ENCODE measurements at regions not wholly inside any gene's neighbourhood (a gene's known extent, or its start where the extent isn't known, plus 50 kb on each side); places are given as distances from the start of the nearest gene placed in this dataset.

DNA sequence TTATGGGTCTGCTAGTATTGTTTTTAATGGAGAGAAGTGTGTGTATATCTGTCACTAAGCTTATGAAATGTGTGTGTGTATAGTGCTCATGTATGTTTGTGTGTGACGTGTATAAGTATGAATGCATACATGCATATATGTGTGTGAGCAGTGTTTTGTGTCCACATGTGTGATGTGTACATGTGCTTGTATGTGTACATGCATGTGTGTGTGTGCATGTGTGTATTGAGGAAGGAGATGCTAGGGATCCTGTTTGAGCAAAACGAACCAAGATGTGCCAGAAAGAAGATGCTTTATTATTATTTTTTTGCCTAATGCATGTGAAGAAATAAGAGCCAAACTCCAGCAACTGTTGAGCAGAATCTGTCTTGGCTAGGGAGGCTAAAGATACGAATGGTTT is 301.3 kb upstream of the SKOR2 start:
- in situ Hi-C loops (cut with HindIII; ENCODE audit: low sequenced_read_pairs): no loop called here

DNA sequence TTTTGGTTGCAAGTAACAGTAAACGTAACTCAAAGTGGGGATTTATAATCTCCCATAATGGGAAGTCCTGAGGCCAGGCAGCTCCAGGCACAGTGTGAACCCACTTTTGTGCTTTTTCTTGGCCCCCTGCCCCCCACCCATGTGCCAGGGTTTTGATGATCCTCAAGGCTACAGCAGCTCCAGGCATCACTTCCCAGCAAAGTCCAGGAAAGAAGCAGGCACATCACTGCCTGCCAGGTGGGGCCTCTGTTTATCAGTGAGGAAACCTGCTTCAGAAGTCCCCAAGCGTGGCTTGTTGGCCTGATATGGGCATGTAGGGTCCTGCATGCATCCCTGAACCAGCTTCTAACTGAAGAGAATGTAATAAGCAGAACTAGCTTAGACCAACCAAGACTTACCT is 299.2 kb upstream of the SKOR2 start:
- in situ Hi-C loops (cut with HindIII; ENCODE audit: low sequenced_read_pairs): no loop called here

DNA sequence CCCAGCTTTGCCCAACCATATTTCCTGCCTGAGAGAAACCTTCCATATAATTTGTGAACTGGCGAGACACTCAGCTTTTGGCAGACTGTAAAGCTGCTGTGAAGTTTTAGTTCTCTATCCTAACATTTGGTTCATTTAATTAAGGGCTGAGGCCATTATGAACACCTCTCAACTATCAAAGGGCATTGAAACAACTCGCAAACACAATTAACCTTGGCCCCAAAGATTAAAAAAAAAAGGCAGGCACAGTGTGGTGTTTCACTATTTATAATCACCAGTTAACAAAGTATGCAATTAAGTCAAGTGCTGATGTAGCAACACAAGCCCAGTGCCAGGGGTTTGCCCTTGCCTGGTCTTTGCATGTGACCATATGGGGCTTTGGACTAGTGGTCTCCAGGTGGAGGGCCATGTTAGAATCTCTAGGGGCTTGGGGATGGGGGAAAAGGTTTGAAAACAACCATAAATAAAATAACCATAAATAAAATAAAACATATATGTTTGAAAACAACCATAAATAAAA is 297.6 kb upstream of the SKOR2 start:
- in situ Hi-C loops (cut with HindIII; ENCODE audit: low sequenced_read_pairs): no loop called here

DNA sequence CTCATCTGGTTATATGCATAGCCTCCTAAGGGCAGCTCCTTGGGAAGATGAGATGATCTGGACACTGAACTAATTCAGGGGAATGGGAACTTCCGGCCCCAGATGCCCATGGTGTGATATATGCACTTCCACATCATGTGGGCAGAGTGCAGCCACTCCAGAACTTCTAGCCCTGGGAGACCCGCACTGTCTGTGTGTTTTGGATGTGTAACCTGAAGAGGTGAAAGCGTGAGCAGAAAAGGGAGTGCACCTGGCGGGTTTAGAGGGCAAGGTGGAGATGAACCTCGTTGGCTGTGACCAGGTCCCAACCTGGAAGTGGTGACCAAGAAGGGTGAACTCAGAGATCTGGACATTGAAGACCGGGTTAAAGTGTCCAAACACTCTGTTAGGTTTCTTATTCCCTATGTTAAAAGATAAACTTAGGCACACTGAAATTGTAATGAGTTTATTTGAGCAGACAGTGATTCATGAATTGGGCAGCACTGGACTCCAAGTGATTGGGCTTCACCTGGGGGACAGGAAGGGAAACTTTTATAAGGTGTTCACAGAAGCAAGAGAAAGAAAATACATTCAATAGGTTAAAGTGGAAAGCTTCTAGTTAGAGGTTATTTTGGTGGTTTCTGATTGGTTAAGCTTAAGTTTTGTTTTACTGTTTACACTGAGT is 296.2 kb upstream of the SKOR2 start:
- in situ Hi-C loops (cut with HindIII; ENCODE audit: low sequenced_read_pairs): no loop called here

DNA sequence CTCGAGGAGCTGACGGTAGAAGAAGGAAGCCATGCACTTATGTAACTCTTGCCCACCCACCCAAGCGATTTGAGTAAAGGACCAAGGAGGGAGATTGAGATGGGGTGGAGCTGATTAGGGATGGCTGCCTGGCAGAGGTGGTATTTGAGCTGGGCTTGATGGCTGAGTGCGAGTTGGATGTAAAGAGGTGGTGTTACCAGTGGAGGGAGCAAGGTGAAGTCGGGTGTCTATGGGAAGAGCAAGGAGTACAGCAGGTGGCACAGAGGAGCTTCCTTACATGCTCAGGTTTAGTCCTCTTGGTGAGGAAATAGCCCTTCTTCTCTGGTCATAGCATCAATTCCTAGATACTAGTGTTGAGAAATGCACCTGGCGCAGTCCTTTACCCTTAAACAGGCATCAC is 294.2 kb upstream of the SKOR2 start:
- in situ Hi-C loops (cut with HindIII; ENCODE audit: low sequenced_read_pairs): no loop called here

DNA sequence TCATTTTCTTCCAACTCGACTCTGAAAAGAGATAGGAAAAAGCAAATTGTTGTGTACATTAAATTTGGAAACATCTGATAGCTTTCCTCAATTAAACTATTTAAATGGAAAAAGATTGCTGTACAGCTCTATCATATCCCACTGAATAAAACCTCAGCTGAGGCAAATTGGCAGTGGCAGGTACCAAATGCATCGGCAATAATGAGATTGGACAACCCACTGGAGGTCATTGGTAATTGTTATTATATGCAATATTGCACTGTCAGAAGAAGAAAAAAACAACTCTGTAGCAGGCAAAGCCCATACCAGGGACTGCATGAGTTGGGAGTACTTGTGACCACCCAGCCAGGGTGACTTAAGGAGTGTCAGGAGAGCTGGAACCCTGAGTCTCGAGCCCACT is 291.6 kb upstream of the SKOR2 start:
- in situ Hi-C loops (cut with HindIII; ENCODE audit: low sequenced_read_pairs): no loop called here

DNA sequence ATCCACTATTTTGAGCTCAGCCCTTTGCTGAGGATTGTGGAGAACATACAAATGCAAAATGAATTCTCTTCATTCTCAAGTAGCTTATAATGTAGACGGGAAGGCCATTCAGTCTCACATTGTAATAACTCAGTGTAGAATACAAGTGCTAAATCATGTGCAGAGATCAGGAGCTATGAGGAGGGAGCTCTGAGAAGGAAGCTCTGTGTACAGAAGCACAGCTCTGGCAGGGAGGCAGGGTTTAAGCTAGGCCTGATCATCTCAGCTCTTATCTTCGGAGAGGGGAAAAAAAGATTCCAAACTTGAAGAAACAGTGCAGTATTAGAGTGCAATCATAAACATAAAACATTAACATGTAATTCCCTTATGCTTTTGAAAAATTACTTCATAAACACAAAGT is 291.1 kb upstream of the SKOR2 start:
- in situ Hi-C loops (cut with HindIII; ENCODE audit: low sequenced_read_pairs): no loop called here

DNA sequence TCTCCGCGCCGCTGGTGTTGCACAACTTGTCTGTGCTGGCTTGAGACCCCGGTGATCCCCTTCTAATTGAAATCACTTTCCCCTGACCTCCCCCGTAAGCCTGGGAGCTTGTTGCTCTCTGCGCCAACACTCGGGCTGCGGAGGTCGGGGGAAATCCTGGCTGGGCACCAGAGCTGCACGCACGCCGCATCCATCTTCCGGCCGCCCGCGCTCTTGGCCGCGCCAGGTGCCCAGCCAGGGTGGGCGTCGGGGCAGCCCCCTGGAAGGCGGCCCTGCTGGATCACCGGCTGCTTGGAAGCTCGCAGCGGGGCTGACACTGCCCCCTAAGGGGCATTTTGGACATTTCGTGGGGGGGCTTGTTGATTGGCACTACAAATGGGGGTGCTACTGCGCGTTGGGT is 280.3 kb upstream of the SKOR2 start:
- in situ Hi-C loops (cut with HindIII; ENCODE audit: low sequenced_read_pairs): no loop called here

DNA sequence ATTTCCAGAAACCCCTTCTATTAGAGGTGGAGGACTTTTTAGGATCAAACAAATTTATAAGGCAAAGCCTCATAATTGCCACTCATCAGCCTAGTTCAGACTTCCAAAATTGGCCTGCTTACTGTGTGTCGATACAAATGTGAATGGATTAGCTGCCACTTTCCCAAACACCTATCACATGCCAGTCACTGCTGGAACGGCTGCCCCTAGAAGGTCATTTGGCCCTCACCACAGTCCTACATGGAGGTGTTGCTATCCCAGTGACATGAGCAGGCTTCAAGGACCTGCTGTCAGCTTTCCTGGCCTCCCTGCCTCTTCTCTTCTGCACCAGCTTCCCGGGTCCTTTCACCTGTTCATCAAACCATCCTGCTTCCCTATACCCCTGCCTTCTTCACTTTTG is 279.2 kb upstream of the SKOR2 start:
- in situ Hi-C loops (cut with HindIII; ENCODE audit: low sequenced_read_pairs): no loop called here

DNA sequence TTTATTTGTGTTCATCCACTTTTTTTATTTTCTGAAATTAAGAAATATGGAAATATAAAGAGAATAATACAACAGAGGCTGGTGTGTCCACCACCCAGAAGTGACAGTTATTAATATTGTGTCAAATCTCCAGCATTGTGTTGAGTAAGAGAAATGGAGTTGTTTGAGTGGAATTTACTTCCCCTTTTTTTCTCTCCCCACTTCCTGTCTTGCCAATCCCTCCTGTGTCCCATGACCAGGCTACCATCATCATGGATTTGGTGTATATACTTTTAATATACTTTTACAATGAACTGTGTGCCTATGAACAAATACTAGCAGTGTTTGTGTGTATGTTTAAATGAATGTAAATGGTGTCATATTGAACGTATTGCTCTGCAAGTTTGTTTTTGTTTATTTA is 276.9 kb upstream of the SKOR2 start:
- in situ Hi-C loops (cut with HindIII; ENCODE audit: low sequenced_read_pairs): no loop called here

DNA sequence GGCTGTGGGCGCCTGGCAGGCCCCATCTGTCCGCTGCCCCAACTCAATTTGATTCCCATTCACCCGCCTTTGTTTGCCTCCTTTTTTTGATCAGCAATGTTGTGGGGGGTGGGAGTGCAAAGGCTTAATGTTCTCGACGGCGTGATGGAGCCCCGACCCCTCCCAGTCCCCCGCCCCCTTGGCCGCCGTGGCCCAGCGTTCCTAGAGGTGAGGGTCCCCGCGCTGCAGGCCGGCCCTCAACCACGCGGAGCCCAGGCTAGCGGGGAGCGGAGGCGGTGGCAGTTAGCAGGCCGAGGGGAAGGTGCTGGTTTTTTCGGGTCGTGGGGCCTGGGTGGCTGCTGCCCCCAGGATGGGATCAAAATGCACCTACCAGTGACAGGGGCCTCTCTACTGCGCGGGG is 274.7 kb upstream of the SKOR2 start:
- in situ Hi-C loops (cut with HindIII; ENCODE audit: low sequenced_read_pairs): no loop called here

DNA sequence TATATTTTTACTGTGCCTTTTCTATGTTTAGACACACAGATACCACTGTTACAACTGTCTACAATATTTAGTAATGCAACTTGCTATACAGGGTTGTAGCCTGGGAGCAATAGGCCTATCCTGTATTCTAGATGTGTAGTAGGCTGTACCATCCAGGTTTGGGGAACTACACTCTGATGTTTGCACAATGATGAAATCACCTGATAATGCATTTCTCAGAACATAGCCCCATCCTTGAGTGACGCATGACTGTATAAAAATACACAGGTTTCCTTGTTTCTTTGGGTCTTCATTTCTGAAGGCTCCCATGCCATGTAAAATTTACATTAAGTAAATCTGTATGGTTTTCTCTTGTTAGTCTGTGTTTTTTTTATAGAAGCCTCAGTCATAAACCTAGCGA is 270.9 kb upstream of the SKOR2 start:
- in situ Hi-C loops (cut with HindIII; ENCODE audit: low sequenced_read_pairs): no loop called here

DNA sequence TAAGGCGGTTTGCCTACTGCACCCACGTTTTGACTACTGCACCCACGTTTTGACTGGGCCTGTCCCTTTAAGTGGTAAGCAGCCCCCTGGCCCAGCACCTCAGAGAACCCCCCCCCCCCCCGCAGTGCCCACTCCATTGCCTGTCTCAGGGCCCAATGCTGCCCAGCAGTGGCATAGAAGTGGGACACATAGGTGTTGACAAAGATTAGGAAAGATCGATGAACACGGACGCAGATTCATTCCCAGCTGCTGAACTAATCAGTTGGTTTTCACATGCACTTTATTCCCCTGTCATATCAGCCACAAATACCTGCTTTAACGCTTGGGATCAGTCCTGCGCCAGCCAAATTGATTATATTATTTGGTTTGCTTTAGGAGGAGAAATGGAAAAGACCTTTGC is 268.8 kb upstream of the SKOR2 start:
- in situ Hi-C loops (cut with HindIII; ENCODE audit: low sequenced_read_pairs): no loop called here

DNA sequence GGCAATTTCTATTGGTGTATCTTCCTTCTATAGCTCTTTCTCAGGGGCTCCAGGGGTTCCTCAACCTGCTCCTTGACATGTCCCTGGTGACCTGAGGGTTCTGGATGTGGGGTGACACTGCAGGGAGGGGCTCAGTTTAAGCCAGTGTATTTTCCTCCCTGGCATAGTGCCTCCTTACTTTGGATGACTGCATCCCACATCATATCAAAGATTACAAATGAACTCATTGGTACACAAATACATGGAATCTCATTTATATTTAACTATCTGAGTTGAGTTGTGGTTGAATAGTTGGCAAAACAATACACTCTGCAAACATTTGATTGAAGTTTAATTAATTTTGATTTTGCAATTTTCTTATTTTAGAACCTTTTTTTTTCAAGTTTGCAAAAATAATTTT is 268.2 kb upstream of the SKOR2 start:
- in situ Hi-C loops (cut with HindIII; ENCODE audit: low sequenced_read_pairs): no loop called here

DNA sequence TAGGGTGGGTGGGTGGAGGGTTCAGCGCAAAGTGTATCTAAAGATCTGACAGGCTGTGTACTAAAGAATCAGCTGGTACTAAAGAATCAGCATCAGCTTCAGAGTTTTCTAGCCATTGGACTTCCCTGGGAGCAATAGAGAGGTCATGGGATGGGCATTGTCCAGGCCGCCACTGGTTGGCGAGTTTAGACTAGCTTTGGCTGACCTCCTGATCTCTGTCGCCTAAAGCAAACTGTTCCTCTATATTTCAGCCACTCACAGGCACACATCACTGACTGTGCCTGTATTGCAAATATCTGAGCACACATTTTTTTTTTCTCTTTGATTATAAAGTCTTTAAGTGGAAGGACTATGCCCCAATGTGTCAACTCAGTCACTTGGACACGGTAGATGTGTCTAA is 267.8 kb upstream of the SKOR2 start:
- in situ Hi-C loops (cut with HindIII; ENCODE audit: low sequenced_read_pairs): no loop called here

DNA sequence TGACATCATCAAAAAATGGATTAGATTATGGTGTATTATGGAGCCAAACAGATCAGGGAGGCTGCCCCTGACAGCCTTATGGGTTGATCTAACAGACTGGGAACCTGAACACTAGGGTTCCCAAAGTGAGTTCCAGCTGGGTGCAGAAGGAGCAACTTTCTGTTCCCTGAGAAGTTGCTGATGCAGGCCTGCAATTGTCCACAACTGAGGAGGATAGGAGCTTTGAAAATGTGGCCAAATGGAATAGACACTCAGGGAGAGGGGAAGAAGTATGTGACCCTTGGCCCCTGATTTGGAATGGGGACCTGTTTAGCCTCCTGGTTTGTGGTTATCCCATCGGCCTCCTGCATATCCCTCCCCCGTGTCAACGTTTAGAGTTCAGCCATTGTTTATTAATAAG is 262.2 kb upstream of the SKOR2 start:
- in situ Hi-C loops (cut with HindIII; ENCODE audit: low sequenced_read_pairs): no loop called here

DNA sequence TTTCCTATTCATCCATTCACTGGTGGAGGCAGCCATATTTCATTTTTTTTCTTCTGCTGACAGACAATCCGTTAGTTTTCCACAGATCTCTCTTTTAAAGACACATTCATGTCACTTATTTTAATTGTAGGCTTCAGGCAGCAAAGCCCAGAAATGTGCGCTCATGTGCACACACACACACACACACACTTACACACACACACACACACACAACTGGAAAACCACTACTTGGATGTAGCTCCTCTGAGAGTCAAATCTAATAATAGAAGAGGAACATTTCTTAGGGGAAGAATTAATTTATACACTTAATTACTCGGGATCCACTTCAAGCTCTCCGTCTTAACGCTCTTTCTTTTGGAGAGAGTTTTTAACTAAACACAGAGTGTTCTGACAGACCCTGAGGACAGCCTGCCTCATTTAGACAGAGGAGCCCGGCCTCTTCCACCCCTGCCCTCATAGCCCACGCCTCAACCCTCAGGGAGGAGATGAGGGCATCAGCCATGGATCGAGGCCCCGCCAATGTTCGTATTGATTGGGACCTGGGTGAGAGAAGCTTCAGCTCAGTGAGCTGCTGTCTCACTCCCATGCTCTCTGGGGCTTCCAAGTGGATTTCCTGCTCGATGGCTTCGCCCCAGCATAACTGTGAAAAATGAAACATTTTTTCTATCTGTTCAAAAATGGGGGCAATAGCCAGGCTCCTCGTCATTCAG is 261.4 kb upstream of the SKOR2 start:
- in situ Hi-C loops (cut with HindIII; ENCODE audit: low sequenced_read_pairs): no loop called here

DNA sequence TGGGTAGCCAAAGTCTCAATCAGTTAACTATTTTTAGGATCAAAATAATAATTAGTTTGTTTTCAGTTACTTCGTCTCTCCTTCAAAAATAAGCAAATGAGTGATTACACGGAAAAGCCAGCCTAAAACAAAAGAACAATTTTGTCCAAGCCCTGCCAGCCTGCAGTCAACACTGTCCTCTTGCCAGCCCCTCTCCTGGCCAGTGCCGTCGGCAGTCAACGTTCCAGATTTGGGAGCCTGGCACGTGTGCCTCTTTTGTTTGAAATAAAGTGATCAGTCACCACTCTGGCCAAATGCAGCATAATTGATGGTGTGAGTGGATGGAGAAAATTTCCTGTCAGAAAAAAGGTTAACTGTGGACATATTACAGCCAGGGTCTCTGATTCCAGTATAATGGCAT is 260.6 kb upstream of the SKOR2 start:
- in situ Hi-C loops (cut with HindIII; ENCODE audit: low sequenced_read_pairs): no loop called here

DNA sequence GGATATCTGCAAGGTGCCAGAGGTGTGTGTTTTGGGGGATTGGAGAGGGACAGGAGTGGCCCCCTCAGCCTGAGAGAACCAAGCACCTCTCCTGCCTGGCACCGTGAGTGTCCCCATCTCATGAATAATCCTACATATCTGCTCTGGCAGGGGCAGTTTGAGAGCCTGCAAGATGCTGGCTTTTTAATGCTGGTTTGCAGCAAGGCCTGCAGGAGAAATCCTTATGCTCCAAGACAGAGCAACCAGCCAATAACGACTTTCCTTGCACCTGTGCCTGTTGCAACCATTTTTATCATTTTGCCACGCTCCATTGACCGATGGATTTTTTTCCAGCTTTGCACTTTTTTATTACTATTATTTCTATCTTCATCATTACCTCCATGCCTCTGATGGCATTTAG is 259.4 kb upstream of the SKOR2 start:
- in situ Hi-C loops (cut with HindIII; ENCODE audit: low sequenced_read_pairs): no loop called here

DNA sequence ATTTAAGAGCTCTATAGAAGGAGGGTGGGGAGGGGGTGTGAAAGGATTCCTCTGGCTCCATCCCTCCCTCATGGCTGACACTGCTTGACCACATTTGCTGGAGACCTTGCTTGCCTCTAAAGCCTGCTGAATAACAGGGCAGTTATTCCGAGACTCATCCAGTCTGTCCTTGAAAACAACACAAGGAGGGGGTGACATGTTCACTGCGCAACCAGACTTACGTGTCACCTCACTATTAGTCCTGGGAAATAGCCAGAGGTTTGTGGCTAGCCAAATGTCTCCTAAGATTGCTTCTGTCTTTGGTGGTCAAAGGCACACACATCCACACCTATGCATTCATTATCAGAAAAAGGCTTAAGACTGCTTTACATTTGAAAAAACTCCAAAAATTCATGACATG is 256.2 kb upstream of the SKOR2 start:
- in situ Hi-C loops (cut with HindIII; ENCODE audit: low sequenced_read_pairs): loop anchor here (5.0 kb wide), 1 partner anchor 50 kb away; no protein-coding TSS in a partner anchor

DNA sequence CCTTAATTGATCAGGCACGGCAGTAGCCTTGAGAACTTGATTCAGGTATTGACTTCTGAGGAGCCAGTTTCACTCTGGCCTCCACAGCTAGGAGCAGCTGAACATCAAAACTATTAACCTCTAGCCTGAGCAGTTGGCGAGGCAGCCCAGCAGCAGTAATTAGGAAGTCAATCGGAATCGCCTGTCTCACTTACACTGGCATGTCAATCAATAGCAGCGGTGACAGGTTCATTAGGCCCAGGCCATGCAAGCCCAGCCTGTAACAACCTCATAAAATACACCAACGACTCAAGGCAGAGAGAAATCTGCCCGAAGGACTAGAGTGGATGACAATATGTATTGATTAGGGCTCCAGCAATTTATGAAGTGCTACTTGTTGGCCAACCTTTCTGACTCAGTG is 255.4 kb upstream of the SKOR2 start:
- in situ Hi-C loops (cut with HindIII; ENCODE audit: low sequenced_read_pairs): loop anchor here (5.0 kb wide), 1 partner anchor 50 kb away; no protein-coding TSS in a partner anchor

DNA sequence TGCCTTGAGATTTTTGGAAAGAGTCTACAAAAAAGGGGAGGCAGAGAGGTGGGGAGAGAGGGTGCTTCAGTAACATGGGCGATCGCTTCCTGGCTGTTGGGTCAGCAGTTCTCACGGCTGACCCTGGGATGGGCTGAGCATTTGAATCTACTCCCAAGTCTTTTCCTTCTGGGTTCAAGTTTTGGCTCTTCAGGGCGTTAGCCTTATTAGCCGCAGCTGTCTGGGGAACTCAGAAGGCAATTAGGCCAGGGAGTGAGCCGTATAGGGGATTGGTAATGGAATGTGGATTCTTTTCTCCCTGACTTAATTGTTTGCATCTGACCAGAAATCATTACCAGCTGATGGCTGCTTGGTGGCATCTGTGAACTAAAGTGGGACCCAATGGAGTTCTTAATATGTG is 250.5 kb upstream of the SKOR2 start:
- in situ Hi-C loops (cut with HindIII; ENCODE audit: low sequenced_read_pairs): no loop called here

DNA sequence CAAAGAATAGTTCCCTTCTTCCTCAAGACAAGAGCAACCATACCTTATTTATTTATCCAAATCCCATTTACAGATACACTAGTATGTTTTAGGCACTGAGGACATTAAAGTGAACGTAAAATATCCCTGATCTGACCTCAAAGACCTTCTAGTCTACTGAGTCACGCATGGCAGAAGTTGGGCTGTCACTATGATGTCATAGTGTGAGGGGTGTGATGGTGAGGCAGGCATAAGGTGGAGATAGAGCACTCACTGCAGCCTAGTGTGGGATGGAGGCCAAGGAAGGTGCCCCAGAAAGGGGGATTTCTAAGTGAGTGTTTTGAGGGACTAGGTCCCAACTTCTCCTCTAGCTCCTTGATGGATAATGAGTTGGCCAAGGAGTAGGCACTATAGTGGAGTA is 249.5 kb upstream of the SKOR2 start:
- in situ Hi-C loops (cut with HindIII; ENCODE audit: low sequenced_read_pairs): no loop called here
